Stimulated activated CD4-positive, alpha-beta T cell treated with anti-CD3 and anti-CD28 coated beads, Interleukin-15, amount 100 ng/mL, for 24 hours (primary cell): ENCODE measurements at regions not wholly inside any gene's neighbourhood (a gene's known extent, or its start where the extent isn't known, plus 50 kb on each side); places are given as distances from the start of the nearest gene placed in this dataset.

Experiments
- DNase-seq: peaks from one replicate; pipeline ENCODE4 v3.0.0-alpha.2; 2020

GRCh38 chr21:19878133-19878532 lies 1120.1 kb upstream of the NCAM2 start:
- DNase-seq = no peak

- DNase-seq = no peak
Observed at GRCh38 chr21:19899645-19900044, 1098.6 kb upstream of the NCAM2 start.

DNA sequence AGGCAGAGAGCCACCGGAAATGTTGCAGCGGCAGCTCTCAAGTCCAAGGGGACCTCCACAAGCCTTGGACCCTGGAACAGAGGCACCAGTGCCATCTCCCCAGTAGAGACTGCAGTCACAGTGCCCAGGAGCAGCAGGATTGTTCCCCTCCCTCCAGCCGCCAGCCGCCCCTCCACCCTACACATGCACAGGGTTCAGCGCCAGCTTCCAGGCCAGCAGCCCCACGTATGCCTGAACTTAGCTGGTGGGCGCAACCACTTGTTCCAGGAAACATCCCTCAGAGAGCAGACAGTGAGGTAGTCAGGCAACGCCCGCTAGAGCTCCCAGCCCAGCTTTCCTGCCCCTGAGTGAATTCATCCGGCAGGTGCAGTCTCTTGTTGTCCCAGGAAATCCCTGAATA lies 1098.1 kb upstream of the NCAM2 start:
- no peak for DNase-seq

GRCh38 chr21:19908390-19908789 lies 1089.8 kb upstream of the NCAM2 start:
- no peak for DNase-seq

- DNase-seq = no peak
Observed at GRCh38 chr21:19914028-19914427, 1084.2 kb upstream of the NCAM2 start.

- no peak for DNase-seq
Observed at GRCh38 chr21:19921211-19921610, 1077.0 kb upstream of the NCAM2 start.

- DNase-seq = no peak
Observed at GRCh38 chr21:19922122-19922521, 1076.1 kb upstream of the NCAM2 start.

- no peak for DNase-seq
Observed at GRCh38 chr21:19935467-19935866, 1062.7 kb upstream of the NCAM2 start.

GRCh38 chr21:19937619-19938018 lies 1060.6 kb upstream of the NCAM2 start:
- no peak for DNase-seq

DNA sequence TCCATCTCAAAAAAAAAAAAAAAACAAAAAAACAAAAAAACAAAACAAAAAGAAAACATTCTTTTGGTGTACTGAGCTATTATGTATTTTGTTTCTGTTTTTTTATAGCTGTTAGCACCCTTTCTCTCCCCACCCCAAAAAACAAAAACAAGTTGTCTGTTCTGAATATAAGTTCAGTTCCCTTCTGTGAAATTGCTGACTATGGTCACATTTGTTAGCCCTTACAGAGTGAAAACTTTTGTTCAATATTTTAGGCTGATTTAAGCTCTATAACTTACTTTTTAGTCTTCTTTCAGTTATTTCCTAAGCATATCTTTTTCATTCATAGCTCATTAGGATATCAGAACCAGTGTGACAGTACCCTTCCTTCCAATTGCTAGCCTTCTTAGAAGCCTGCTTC lies 1056.6 kb upstream of the NCAM2 start:
- no peak for DNase-seq

- no peak for DNase-seq
Observed at GRCh38 chr21:19950347-19950746, 1047.9 kb upstream of the NCAM2 start.

- no peak for DNase-seq
Observed at GRCh38 chr21:19969156-19969555, 1029.1 kb upstream of the NCAM2 start.

DNA sequence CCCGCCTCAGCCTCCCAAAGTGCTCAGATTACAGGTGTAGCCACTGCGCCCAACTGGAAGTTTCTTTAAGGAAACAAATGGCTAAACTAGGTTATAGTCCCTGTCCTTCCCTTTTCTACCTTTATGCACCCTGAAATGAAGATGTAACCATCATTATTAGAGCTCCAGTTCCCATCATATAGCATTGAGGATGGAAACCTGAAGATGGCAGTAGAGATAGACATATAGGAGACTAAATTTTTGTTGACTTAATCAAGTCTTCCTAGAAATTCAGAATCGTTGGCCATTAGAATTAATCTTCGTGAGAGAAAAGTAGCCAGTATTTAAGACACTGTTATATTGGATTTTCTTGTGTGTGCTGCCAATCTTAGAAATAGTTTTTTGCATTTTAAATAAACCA lies 1016.3 kb upstream of the NCAM2 start:
- DNase-seq = no peak

DNA sequence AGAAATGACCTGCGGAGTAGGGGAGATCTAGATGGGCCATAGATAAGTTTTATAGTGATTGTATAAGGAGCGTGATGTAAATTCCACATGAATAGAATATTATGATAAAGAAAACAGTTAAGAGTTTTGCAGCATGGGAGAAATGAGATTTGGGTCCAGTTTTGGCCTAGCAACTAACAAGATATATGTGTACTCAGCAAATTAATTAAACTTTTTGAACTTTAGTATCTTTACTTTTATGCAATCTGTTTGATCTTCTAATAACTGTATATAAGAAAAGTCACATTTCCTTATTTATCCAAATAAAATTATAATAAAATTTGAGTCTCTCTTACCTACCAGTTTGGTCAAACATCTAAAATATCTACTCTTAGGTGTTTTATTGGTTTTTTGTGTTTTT lies 1011.8 kb upstream of the NCAM2 start:
- DNase-seq = no peak

- DNase-seq = no peak
Observed at GRCh38 chr21:19987671-19988070, 1010.5 kb upstream of the NCAM2 start.

DNA sequence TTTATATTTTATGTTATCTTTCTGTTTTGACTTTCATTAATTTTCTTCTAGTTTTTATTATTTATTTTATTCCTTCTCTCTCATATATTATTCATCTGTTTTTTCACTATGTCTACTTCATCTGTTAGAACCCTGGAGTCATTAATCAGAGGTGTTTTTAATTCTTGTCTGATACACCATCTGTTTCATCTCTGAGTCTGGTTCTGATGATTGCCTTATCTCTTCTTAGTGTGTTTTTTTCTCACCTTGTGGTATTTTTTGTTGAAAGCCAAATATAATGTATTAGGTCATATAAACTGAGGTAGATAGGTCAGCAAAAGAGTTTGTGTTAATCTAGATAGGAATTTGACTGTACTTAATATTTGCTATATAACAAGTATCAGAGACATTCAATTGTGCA lies 1005.7 kb upstream of the NCAM2 start:
- no peak for DNase-seq

DNA sequence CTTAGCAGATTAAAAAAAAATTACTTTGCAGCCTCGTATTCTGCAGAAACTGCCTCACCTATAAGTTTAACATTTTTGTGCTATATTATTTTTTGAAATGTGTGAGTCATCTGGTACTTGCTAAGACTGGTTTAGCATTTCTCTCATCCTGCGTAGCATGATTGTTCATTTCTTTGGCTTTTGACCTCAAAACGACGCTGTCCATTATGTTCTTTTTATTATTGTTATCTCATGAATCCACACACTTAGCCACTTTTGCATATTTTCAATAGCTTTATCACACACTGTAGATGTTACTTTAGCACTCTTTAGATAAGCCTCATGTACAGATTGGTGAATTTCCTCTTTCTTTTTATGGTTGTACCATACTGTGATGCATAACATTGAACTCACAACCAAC lies 1004.9 kb upstream of the NCAM2 start:
- DNase-seq = no peak

DNA sequence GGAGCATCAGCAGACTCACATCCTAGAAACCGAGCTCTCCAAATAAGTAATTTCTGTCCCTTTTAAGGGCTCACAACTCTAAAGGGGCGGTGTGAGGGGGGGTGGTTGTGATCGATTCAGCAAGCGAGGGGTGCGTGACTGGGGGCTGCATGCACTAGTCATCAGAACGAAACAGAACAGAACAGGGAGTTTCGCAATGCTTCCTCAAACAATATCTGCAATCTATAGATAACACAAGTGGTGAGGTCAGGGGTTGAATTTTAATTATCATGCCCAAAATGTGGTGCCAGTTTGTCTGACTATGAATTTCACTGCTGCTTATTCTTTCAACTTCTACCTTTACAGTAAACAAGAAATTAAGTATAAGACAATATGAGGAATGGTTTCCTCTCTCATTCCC lies 1003.0 kb upstream of the NCAM2 start:
- no peak for DNase-seq

- no peak for DNase-seq
Observed at GRCh38 chr21:19998453-19998852, 999.8 kb upstream of the NCAM2 start.

DNA sequence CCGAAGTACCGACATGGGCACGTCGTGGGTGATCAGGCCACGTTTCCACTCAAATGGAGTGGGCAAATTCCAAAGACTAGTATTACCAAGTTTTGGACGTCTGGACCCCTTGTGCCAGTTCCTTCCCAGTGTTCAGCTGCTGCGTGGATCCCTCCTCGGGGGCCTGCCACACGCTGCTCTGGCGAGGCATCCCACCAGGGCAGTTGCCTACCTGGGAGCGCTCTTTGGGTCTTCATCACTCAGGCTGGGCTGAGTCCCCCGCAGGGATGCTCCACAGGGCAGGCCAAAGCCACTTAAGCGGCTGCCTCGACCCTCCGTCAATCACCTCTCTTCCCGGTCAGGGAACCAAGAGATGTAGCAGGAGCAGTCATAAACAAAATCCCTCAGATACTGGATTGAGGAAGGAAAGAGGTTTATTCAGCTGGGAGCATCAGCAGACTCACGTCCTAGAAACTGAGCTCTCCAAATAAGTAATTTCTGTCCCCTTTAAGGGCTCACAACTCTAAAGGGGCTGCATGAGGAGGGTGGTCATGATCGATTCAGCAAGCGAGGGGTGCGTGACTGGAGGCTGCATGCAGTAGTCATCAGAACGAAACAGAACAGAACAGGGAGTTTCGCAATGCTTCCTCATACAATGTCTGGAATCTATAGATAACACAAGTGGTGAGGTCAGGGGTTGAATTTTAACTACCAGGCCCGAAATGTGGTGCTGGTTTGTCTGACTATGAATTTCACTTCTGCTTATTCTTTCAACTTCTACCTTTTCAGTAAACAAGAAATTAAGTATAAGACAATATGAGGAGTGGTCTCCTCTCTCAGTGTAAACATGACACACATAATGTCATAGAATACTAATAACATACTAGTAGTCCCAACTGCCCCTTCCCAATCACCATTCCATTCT lies 998.6 kb upstream of the NCAM2 start:
- no peak for DNase-seq

DNA sequence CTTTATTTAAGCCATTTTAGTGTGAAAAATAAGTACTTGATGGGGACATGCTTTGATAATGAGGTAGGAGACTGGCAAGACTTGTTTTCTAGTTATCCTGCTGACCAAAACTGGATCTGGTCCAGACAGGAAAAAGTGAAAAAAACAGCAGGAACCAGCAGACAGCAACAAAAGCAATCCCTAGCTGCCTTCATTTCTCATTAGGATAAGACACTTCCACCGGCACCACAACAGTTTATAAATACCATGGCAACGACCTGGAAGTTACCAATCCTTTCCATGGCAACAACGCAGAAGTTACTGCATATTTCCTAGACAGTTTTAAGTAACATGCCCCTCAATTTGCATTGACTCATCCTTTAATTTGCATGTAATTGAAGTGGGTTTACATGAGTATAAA lies 993.8 kb upstream of the NCAM2 start:
- no peak for DNase-seq

GRCh38 chr21:20010691-20011200 lies 987.5 kb upstream of the NCAM2 start:
- no peak for DNase-seq

- DNase-seq = no peak
Observed at GRCh38 chr21:20013851-20014250, 984.4 kb upstream of the NCAM2 start.

- no peak for DNase-seq
Observed at GRCh38 chr21:20016435-20017005, 981.7 kb upstream of the NCAM2 start.

GRCh38 chr21:20020026-20020425 lies 978.2 kb upstream of the NCAM2 start:
- no peak for DNase-seq
